DMS53 treated with DMSO at 0.1 percent for 48 hours (cell line): ENCODE measurements at regions not wholly inside any gene's neighbourhood (a gene's known extent, or its start where the extent isn't known, plus 50 kb on each side); places are given as distances from the start of the nearest gene placed in this dataset.
"Not testable (repeated sequence)": the region's sequence is repeated elsewhere in the genome, so short reads cannot be mapped to it uniquely, and the experiment has no call there.

Experiments
- DNase-seq: peaks from one replicate; lab custom pipeline; 2025; ENCODE audit not compliant: unreplicated experiment; lab: John Stamatoyannopoulos, UW

- not testable (repeated sequence) for DNase-seq
These were observed 593.9 kb upstream of the CDH10 start for GRCh38 chr5:25238720-25239119.

- DNase-seq: no peak
These were observed 579.7 kb upstream of the CDH10 start for GRCh38 chr5:25224316-25224982.

GRCh38 chr5:25199902-25200301 lies 555.1 kb upstream of the CDH10 start:
- not testable (repeated sequence) for DNase-seq

GRCh38 chr5:25190521-25191000 lies 545.8 kb upstream of the CDH10 start:
- no peak for DNase-seq

- no peak for DNase-seq
These were observed 536.5 kb upstream of the CDH10 start for GRCh38 chr5:25181249-25181648.

- DNase-seq: not testable (repeated sequence)
These were observed 517.8 kb upstream of the CDH10 start for GRCh38 chr5:25162616-25163015.

- DNase-seq: no peak
These were observed 516.1 kb upstream of the CDH10 start for GRCh38 chr5:25160891-25161290.

GRCh38 chr5:25150819-25151218 lies 506.0 kb upstream of the CDH10 start:
- DNase-seq: no peak

- no peak for DNase-seq
These were observed 483.8 kb upstream of the CDH10 start for GRCh38 chr5:25128606-25129005.

- peak; percentile 92 for DNase-seq
These were observed 474.9 kb upstream of the CDH10 start for GRCh38 chr5:25119650-25120049.

GRCh38 chr5:25107853-25108252 lies 463.1 kb upstream of the CDH10 start:
- no peak for DNase-seq

- no peak for DNase-seq
These were observed 454.8 kb upstream of the CDH10 start for GRCh38 chr5:25099538-25099937.

GRCh38 chr5:25095261-25095660 lies 450.5 kb upstream of the CDH10 start:
- no peak for DNase-seq

GRCh38 chr5:25094219-25094618 lies 449.4 kb upstream of the CDH10 start:
- no peak for DNase-seq

- DNase-seq: no peak
These were observed 447.1 kb upstream of the CDH10 start for GRCh38 chr5:25091921-25092320.

- DNase-seq: no peak
These were observed 446.1 kb upstream of the CDH10 start for GRCh38 chr5:25090854-25091253.

GRCh38 chr5:25090275-25090674 lies 445.5 kb upstream of the CDH10 start:
- no peak for DNase-seq

GRCh38 chr5:25088689-25089088 lies 443.9 kb upstream of the CDH10 start:
- not testable (repeated sequence) for DNase-seq

GRCh38 chr5:25083261-25083660 lies 438.5 kb upstream of the CDH10 start:
- not testable (repeated sequence) for DNase-seq

- no peak for DNase-seq
These were observed 421.5 kb upstream of the CDH10 start for GRCh38 chr5:25066239-25066638.

GRCh38 chr5:25064306-25064705 lies 419.5 kb upstream of the CDH10 start:
- DNase-seq: no peak

- no peak for DNase-seq
These were observed 415.8 kb upstream of the CDH10 start for GRCh38 chr5:25060575-25060974.

- peak; percentile 11 for DNase-seq
These were observed 412.1 kb upstream of the CDH10 start for GRCh38 chr5:25056836-25057235.
